ENCODE measurements at regions not wholly inside any gene's neighbourhood (a gene's known extent, or its start where the extent isn't known, plus 50 kb on each side); places are given as distances from the start of the nearest gene placed in this dataset.
"Not testable (repeated sequence)": the region's sequence is repeated elsewhere in the genome, so short reads cannot be mapped to it uniquely, and the experiment has no call there.

GRCh38 chr2:150194816-150195215 lies 292.7 kb downstream of the RND3 start:
- not testable (repeated sequence) for DNase-seq

- DNase-seq, result no peak
These were observed 294.8 kb downstream of the RND3 start for GRCh38 chr2:150192701-150193100.

- DNase-seq, result no peak
These were observed 296.1 kb downstream of the RND3 start for GRCh38 chr2:150191349-150191748.

- no peak for DNase-seq
These were observed 296.9 kb downstream of the RND3 start for GRCh38 chr2:150190546-150190945.

GRCh38 chr2:150188800-150189199 lies 298.7 kb downstream of the RND3 start:
- no peak for DNase-seq

- DNase-seq, result no peak
These were observed 299.3 kb downstream of the RND3 start for GRCh38 chr2:150188177-150188576.

- no peak for DNase-seq
These were observed 304.8 kb downstream of the RND3 start for GRCh38 chr2:150182566-150183235.

- no peak for DNase-seq
These were observed 308.9 kb downstream of the RND3 start for GRCh38 chr2:150178591-150178990.

- no peak for DNase-seq
These were observed 312.5 kb downstream of the RND3 start for GRCh38 chr2:150174971-150175421.

GRCh38 chr2:150174056-150174805 lies 313.2 kb downstream of the RND3 start:
- no peak for DNase-seq

GRCh38 chr2:150171065-150171548 lies 316.4 kb downstream of the RND3 start:
- no peak for DNase-seq

- no peak for DNase-seq
These were observed 318.2 kb downstream of the RND3 start for GRCh38 chr2:150169237-150169629.

GRCh38 chr2:150168595-150169236 lies 318.8 kb downstream of the RND3 start:
- no peak for DNase-seq

- no peak for DNase-seq
These were observed 319.8 kb downstream of the RND3 start for GRCh38 chr2:150167711-150168110.

- no peak for DNase-seq
These were observed 321.0 kb downstream of the RND3 start for GRCh38 chr2:150166313-150167051.

- DNase-seq, result no peak
These were observed 321.5 kb downstream of the RND3 start for GRCh38 chr2:150165988-150166312.

GRCh38 chr2:150165442-150165841 lies 322.0 kb downstream of the RND3 start:
- no peak for DNase-seq

- DNase-seq, result no peak
These were observed 325.1 kb downstream of the RND3 start for GRCh38 chr2:150162241-150162942.

GRCh38 chr2:150160058-150160457 lies 327.4 kb downstream of the RND3 start:
- no peak for DNase-seq

- no peak for DNase-seq
These were observed 328.2 kb downstream of the RND3 start for GRCh38 chr2:150159300-150159699.

GRCh38 chr2:150156876-150157275 lies 330.6 kb downstream of the RND3 start:
- no peak for DNase-seq

- DNase-seq, result no peak
These were observed 331.1 kb downstream of the RND3 start for GRCh38 chr2:150156415-150156814.

Measured in NCI-H1436 treated with DMSO at 0.1 percent for 48 hours (cell line).